Esophagus squamous epithelium (tissue), 5 donors: ENCODE measurements at regions not wholly inside any gene's neighbourhood (a gene's known extent, or its start where the extent isn't known, plus 50 kb on each side); places are given as distances from the start of the nearest gene placed in this dataset.

Source experiments
- DNase-seq: peaks from one replicate; lab custom pipeline; 2025; lab: John Stamatoyannopoulos, UW
- H3K27ac ChIP-seq, 4 donors: fragments of 200-600 bp; sonication (generic); one replicate each; pipeline ENCODE4 v1.5.1; 2016 to 2019; ENCODE audit warnings: mild to moderate bottlenecking in 1 of 4
- H3K27me3 ChIP-seq, 4 donors: fragments of 200-600 bp; sonication (generic); 1 replicate in 3 of 4; 2 replicates in 1 of 4; pipeline versions ENCODE4 v1.5.1 to v1.6.0; 2017 to 2021; ENCODE audit warnings: antibody characterized with exemption in 1 of 4
- H3K36me3 ChIP-seq, 3 donors: fragments of 200-600 bp; sonication (generic); one replicate each; pipeline ENCODE4 v1.5.1; 2016 to 2019
- H3K4me1 ChIP-seq, 3 donors: fragments of 200-600 bp; sonication (generic); one replicate each; pipeline ENCODE4 v1.5.1; 2017 to 2019
- H3K4me3 ChIP-seq, 4 donors: fragments of 200-600 bp; sonication (generic); 1 replicate in 3 of 4; 2 replicates in 1 of 4; pipeline ENCODE4 v1.5.1; 2016 to 2019; ENCODE audit warnings: mild to moderate bottlenecking in 2 of 4, moderate library complexity in 1 of 4
- H3K9me3 ChIP-seq, 3 donors: fragments of 200-600 bp; sonication (generic); one replicate each; pipeline ENCODE4 v1.5.1; 2016 to 2019
- POLR2A ChIP-seq, 4 donors: fragments of 450-650 bp; IDR thresholded peaks; one replicate each; pipeline ENCODE4 v1.6.1; 2017; ENCODE audit warnings: antibody characterized with exemption in 4 of 4, mild to moderate bottlenecking in 4 of 4, moderate library complexity in 3 of 4
- WGBS, 2 donors: methylation state at CpG; one replicate each; pipeline ENCODE4 v1.1.5; 2018; 5-methylcytosine and 5-hydroxymethylcytosine counted together
- intact Hi-C: fragments of 100-400 bp; cut with DNase I; formaldehyde crosslinking; loops from one replicate; pipeline ENCODE4 v1.15.0; 2022
- TF ChIP-seq, protein P1 (sequence below), 6 experiments: fragments of 450-650 bp in 4 of 6; fragments of 200-600 bp in 2 of 6; sonication (generic) in 2 of 6; IDR thresholded peaks; one replicate each; pipeline ENCODE4 v1.5.1; 2016 to 2019; ENCODE audit warnings: antibody characterized with exemption in 6 of 6, mild to moderate bottlenecking in 4 of 6, moderate library complexity in 4 of 6
- donor health status: DM: yes; HTN: yes; CAD: no.

DNA sequence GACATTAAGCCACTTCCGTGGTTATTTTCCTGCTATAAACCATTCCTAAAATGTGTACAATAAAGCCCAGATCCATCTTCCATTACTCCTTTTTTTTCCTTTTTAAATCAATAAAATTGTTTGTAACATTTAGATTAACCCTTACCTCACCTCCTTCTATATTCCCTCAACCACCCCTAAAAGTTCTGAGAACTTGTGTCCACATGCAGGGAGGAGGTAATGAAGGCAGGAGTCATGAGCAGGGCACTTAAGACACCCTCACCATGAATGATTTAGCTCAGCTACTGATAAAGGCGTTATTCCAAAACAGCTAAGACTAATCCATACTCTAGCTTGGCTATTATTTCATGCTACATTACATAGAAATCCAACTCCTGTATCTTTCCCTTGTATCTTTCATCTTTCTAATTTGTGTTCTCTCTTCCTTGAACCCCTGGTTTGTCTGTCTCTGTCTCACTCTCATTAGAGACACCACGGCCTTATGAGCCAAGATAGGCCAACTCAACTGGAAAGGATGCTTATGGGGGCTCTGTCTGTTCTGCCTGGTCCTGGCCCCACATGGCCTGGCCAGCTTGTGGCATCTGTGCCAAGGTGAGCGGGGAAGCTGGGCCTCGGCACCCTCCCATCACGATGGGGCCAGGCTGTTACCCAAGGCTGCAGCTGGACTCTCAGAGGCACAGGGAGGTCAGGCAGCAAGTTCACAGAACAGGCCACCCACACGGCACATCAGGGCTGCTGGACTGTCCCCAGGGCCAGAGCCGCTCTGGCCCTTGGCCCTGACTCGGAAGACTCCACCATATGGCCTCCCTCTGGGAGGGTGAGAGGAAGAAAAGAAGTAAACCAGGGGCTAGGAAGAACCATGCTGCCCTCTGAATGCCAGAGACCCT, 294.4 kb downstream of the SOX9 start:
- Histone ChIP-seq H3K4me1 (peaks cover 13 to 49% (median 15%) of the 10 kb centered on the region in 3 donors), H3K9me3 (peaks cover 0 to 20% (median 15%) of the 10 kb centered on the region in 3 donors), H3K36me3 (peaks cover 0 to 18% (median 0%) of the 10 kb centered on the region in 3 donors), H3K27me3 (no peaks in the 10 kb centered on the region), H3K4me3 (no peak overlapping the region), H3K27ac (no peak overlapping the region)
- intact Hi-C loops: no loop called here
- 68 to 78% methylated on average over 3 to 6 of the region's 9 CpGs for WGBS, 2 donors
- TF ChIP-seq POLR2A (IDR thresholded peaks at IDR 0.05): no peak
- TF ChIP-seq, protein P1, sequence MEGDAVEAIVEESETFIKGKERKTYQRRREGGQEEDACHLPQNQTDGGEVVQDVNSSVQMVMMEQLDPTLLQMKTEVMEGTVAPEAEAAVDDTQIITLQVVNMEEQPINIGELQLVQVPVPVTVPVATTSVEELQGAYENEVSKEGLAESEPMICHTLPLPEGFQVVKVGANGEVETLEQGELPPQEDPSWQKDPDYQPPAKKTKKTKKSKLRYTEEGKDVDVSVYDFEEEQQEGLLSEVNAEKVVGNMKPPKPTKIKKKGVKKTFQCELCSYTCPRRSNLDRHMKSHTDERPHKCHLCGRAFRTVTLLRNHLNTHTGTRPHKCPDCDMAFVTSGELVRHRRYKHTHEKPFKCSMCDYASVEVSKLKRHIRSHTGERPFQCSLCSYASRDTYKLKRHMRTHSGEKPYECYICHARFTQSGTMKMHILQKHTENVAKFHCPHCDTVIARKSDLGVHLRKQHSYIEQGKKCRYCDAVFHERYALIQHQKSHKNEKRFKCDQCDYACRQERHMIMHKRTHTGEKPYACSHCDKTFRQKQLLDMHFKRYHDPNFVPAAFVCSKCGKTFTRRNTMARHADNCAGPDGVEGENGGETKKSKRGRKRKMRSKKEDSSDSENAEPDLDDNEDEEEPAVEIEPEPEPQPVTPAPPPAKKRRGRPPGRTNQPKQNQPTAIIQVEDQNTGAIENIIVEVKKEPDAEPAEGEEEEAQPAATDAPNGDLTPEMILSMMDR (IDR thresholded peaks at IDR 0.05): no peak
- no peak for DNase-seq

DNA sequence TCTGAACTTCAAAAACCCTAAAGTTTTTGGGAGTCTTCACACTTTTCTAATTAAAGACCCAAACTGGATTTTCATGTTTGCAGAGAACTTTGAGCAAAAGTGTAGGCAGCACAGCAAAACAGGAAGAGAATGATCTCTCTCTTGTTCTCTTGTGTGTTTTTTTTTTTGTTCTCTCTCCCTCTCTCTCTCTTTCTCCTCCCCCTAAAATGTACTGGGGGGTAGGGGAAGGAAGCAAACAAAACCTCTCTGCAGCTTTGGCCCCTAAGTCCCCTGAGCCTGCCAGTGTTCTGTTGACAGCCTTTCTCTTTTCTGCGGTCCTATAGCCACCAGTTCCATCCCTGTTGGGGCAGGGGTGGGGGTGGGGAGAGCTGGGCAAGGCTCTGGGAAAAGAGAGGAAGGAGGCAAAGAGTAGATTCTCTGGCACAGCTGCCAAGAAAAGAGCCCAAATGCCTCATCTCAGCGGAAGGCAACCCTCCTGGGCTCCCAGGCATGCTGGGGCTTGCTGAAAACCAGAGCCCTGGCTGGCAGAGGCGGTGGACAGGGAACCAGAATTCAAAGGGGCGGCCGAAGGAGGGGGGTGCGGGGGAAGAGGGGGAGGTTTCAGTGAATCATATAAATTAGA, 295.3 kb downstream of the SOX9 start:
- intact Hi-C loops: no loop called here
- H3K27ac ChIP-seq: peak overlapping the region in 3 of 4 donors; percentile 13 to 51 (median 25)

DNA sequence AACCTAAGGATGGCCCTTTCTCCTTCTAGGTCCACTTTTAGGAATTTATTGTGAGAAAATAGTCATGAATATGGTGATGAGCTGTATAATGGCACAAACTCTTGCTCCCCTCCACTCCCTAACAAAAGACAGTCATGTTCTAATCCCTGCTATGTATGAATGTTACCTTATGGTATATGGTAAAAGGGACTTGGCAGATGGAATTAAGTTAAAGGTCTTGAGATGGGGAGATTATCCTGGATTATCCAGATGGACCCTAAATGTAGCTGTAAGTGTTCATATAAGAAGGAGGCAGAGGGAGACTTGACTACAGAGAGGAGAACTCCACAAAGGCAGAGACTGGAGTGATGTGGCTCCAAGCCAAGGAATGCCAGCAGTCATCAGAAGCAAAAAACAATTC, 296.1 kb downstream of the SOX9 start:
- Histone ChIP-seq H3K9me3 (peaks cover 0 to 20% (median 15%) of the 10 kb centered on the region in 3 donors), H3K27me3 (no peaks in the 10 kb centered on the region), H3K27ac (peak overlapping the region in 2 of 4 donors; percentile 25 to 51), H3K4me3 (no peak overlapping the region), H3K36me3 (peaks cover 0 to 18% (median 0%) of the 10 kb centered on the region in 3 donors), H3K4me1 (peaks cover 28 to 50% (median 28%) of the 10 kb centered on the region in 3 donors)
- intact Hi-C loops: no loop called here
- no peak for DNase-seq
- TF ChIP-seq, protein P1 (IDR thresholded peaks at IDR 0.05): no peak
- no peak for TF ChIP-seq POLR2A (IDR thresholded peaks at IDR 0.05)

More for the DNA sequence above, 295.3 kb downstream of the SOX9 start:
- no peak overlapping the region for H3K4me3 ChIP-seq
- no peaks in the 10 kb centered on the region for H3K27me3 ChIP-seq
- peaks cover 22 to 50% (median 24%) of the 10 kb centered on the region in 3 donors for H3K4me1 ChIP-seq
- DNase-seq: no peak
- H3K9me3 ChIP-seq: peaks cover 0 to 20% (median 15%) of the 10 kb centered on the region in 3 donors
- 20 to 40% methylated on average over 2 to 6 of the region's 6 CpGs for whole genome bisulfite sequencing, 2 donors
- peaks cover 0 to 18% (median 0%) of the 10 kb centered on the region in 3 donors for H3K36me3 ChIP-seq
- TF ChIP-seq, protein P1 (IDR thresholded peaks at IDR 0.05): no peak
- TF ChIP-seq POLR2A (IDR thresholded peaks at IDR 0.05): no peak

DNA sequence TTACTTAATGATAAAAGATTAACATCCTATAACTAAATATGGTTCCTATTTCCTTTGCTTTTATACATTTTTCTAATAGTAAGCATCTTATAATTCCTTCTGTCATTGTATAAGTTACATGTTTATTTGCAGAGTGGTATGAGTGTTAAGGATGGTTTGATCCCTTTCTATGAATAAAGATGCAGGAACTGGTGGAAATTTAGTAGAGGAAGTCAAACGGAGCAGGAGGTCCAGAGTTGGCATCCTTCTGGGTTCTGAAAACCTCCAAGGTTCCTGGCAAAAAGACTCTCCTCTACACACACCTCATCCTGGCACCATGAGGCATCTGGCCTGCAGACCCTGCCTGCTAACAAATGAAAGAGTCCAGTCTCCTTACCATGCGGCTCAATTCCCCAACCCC, 296.8 kb downstream of the SOX9 start:
- intact Hi-C loops: no loop called here
- 93 to 94% methylated on average over 1 to 2 of the region's 2 CpGs for WGBS, 2 donors
- Histone ChIP-seq H3K4me3 (no peak overlapping the region), H3K36me3 (peaks cover 0 to 18% (median 0%) of the 10 kb centered on the region in 3 donors), H3K4me1 (peaks cover 32 to 52% (median 33%) of the 10 kb centered on the region in 3 donors), H3K27ac (no peak overlapping the region), H3K27me3 (no peaks in the 10 kb centered on the region), H3K9me3 (peaks cover 0 to 20% (median 15%) of the 10 kb centered on the region in 3 donors)
- TF ChIP-seq POLR2A (IDR thresholded peaks at IDR 0.05): no peak
- TF ChIP-seq, protein P1 (IDR thresholded peaks at IDR 0.05): no peak
- DNase-seq: no peak
